Spinal cord (tissue), 9 donors: ENCODE measurements at regions not wholly inside any gene's neighbourhood (a gene's known extent, or its start where the extent isn't known, plus 50 kb on each side); places are given as distances from the start of the nearest gene placed in this dataset.

Source experiments
- DNase-seq, 6 donors: peaks; one replicate each; pipeline versions ENCODE4 v3.0.0 to v3.0.0-alpha.2; 2013 to 2015; ENCODE audit warnings: low spot score in 6 of 6, low read depth in 4 of 6
- H3K27ac ChIP-seq: one replicate; pipeline ENCODE4 v1.5.1; 2013; ENCODE audit warnings: low read depth, low read length, control low read depth
- H3K27me3 ChIP-seq: one replicate; pipeline ENCODE4 v1.6.1; 2013; ENCODE audit warnings: low read length; ENCODE audit not compliant: control insufficient read depth, insufficient read depth
- H3K36me3 ChIP-seq: one replicate; pipeline ENCODE4 v1.6.1; 2013; ENCODE audit warnings: low read length; ENCODE audit not compliant: control insufficient read depth, insufficient read depth
- H3K4me1 ChIP-seq: one replicate; pipeline ENCODE4 v1.6.1; 2013; ENCODE audit warnings: low read length; ENCODE audit not compliant: control insufficient read depth, insufficient read depth
- H3K4me3 ChIP-seq: one replicate; pipeline ENCODE4 v1.5.1; 2013; ENCODE audit warnings: low read depth, low read length, control low read depth
- H3K9me3 ChIP-seq: one replicate; pipeline ENCODE4 v1.6.1; 2013; ENCODE audit warnings: low read length; ENCODE audit not compliant: control insufficient read depth, insufficient read depth
- WGBS: methylation state at CpG from one replicate; pipeline ENCODE4 v1.1.5; 2013; ENCODE audit warnings: missing lambda C conversion rate; ENCODE audit not compliant: insufficient coverage; 5-methylcytosine and 5-hydroxymethylcytosine counted together
- donor health status: healthy.

- Histone ChIP-seq H3K27ac (no peak overlapping the region), H3K4me1 (no peaks in the 10 kb centered on the region), H3K27me3 (no peaks in the 10 kb centered on the region), H3K36me3 (no peaks in the 10 kb centered on the region), H3K4me3 (no peak overlapping the region), H3K9me3 (no peaks in the 10 kb centered on the region)
- WGBS, result 100% methylated on average over 1 of the region's 3 CpGs
- DNase-seq, result no peak
Observed at GRCh38 chr1:78831731-78832360, 174.7 kb downstream of the ADGRL4 start.

- Histone ChIP-seq H3K4me3 (no peak overlapping the region), H3K9me3 (no peaks in the 10 kb centered on the region), H3K27ac (no peak overlapping the region), H3K27me3 (no peaks in the 10 kb centered on the region), H3K4me1 (no peaks in the 10 kb centered on the region), H3K36me3 (no peaks in the 10 kb centered on the region)
- no peak for DNase-seq
- WGBS, result 69% methylated on average over 4 of the region's 4 CpGs
Observed at GRCh38 chr1:78833491-78833890, 173.0 kb downstream of the ADGRL4 start.

GRCh38 chr1:78834201-78834741, 172.3 kb downstream of the ADGRL4 start:
- no peaks in the 10 kb centered on the region for H3K27me3 ChIP-seq
- H3K4me3 ChIP-seq, result no peak overlapping the region
- DNase-seq, result no peak
- 80% methylated on average over 1 of the region's 4 CpGs for WGBS
- no peaks in the 10 kb centered on the region for H3K4me1 ChIP-seq
- no peaks in the 10 kb centered on the region for H3K9me3 ChIP-seq
- no peaks in the 10 kb centered on the region for H3K36me3 ChIP-seq
- no peak overlapping the region for H3K27ac ChIP-seq

GRCh38 chr1:78836726-78837125, 169.8 kb downstream of the ADGRL4 start:
- Histone ChIP-seq H3K4me1 (peaks cover 4% of the 10 kb centered on the region), H3K27me3 (no peaks in the 10 kb centered on the region), H3K27ac (no peak overlapping the region), H3K36me3 (no peaks in the 10 kb centered on the region), H3K9me3 (no peaks in the 10 kb centered on the region), H3K4me3 (no peak overlapping the region)
- no peak for DNase-seq

- H3K4me1 ChIP-seq, result peaks cover 4% of the 10 kb centered on the region
- no peaks in the 10 kb centered on the region for H3K36me3 ChIP-seq
- WGBS, result no CpG with 5 or more reads among the region's 2 CpGs
- no peaks in the 10 kb centered on the region for H3K27me3 ChIP-seq
- peak in 5 of 6 donors; percentile 51 to 91 (median 64) for DNase-seq
- no peak overlapping the region for H3K4me3 ChIP-seq
- no peaks in the 10 kb centered on the region for H3K9me3 ChIP-seq
- no peak overlapping the region for H3K27ac ChIP-seq
Observed at GRCh38 chr1:78839704-78840277, 166.7 kb downstream of the ADGRL4 start.
